MM.1S (cell line): ENCODE measurements at regions not wholly inside any gene's neighbourhood (a gene's known extent, or its start where the extent isn't known, plus 50 kb on each side); places are given as distances from the start of the nearest gene placed in this dataset.

Experiments used
- DNase-seq: peaks from one replicate; pipeline ENCODE4 v3.0.0-alpha.2; 2015
- H2AFZ ChIP-seq: fragments of 300-600 bp; sonication (generic); 2 replicates; pipeline ENCODE4 v1.6.0; 2016; ENCODE audit warnings: antibody characterized with exemption, low read length
- H3F3A ChIP-seq: fragments of 300-600 bp; sonication (generic); 2 replicates; pipeline ENCODE4 v1.6.1; 2016; ENCODE audit warnings: mild to moderate bottlenecking, antibody characterized with exemption, low read length, moderate library complexity, mixed read lengths; ENCODE audit not compliant: insufficient read depth
- H3K27ac ChIP-seq: fragments of 300-600 bp; sonication (generic); 2 replicates; pipeline ENCODE4 v1.5.1; 2016; ENCODE audit warnings: mild to moderate bottlenecking, low read length
- H3K27me3 ChIP-seq: fragments of 300-600 bp; sonication (generic); replicated peaks from 2 replicates; pipeline ENCODE4 v1.6.0; 2016; ENCODE audit warnings: low read length; ENCODE audit not compliant: insufficient read depth
- H3K36me3 ChIP-seq: fragments of 300-600 bp; sonication (generic); replicated peaks from 2 replicates; pipeline ENCODE4 v1.6.1; 2016; ENCODE audit warnings: mild to moderate bottlenecking, low read length, mixed read lengths; ENCODE audit not compliant: insufficient read depth
- H3K4me1 ChIP-seq: fragments of 300-600 bp; sonication (generic); 2 replicates; pipeline ENCODE4 v1.6.1; 2016; ENCODE audit warnings: low read length, mixed read lengths
- H3K4me2 ChIP-seq: fragments of 300-600 bp; sonication (generic); 2 replicates; pipeline ENCODE4 v1.6.0; 2016; ENCODE audit warnings: low read depth, low read length
- H3K4me3 ChIP-seq: fragments of 300-600 bp; sonication (generic); 2 replicates; pipeline ENCODE4 v1.5.1; 2016; ENCODE audit warnings: low read length, mixed read lengths
- H3K79me2 ChIP-seq: fragments of 300-600 bp; sonication (generic); 2 replicates; pipeline ENCODE4 v1.6.1; 2016; ENCODE audit warnings: mixed run types, low read length, mixed read lengths
- H3K9ac ChIP-seq: fragments of 300-600 bp; sonication (generic); 2 replicates; pipeline ENCODE4 v1.6.1; 2016; ENCODE audit warnings: low read length, mixed read lengths
- H3K9me2 ChIP-seq: fragments of 300-600 bp; sonication (generic); replicated peaks from 2 replicates; pipeline ENCODE4 v1.6.1; 2016; ENCODE audit warnings: mild to moderate bottlenecking, low read length, mixed read lengths; ENCODE audit not compliant: insufficient read depth
- H3K9me3 ChIP-seq: fragments of 300-600 bp; sonication (generic); replicated peaks from 2 replicates; pipeline ENCODE4 v1.6.1; 2016; ENCODE audit warnings: mild to moderate bottlenecking, low read length, mixed read lengths; ENCODE audit not compliant: insufficient read depth
- H4K20me1 ChIP-seq: fragments of 300-600 bp; sonication (generic); 2 replicates; pipeline ENCODE4 v1.6.1; 2016; ENCODE audit warnings: mild to moderate bottlenecking, low read length, moderate library complexity, mixed read lengths; ENCODE audit not compliant: insufficient read depth
- EZH2 ChIP-seq: fragments of 300-600 bp; sonication (generic); optimal IDR thresholded peaks from 2 replicates; pipeline ENCODE3; 2017; ENCODE audit warnings: low read depth, mild to moderate bottlenecking, antibody characterized with exemption, low read length, mixed read lengths
- EZH2phosphoT487 ChIP-seq: fragments of 300-600 bp; sonication (generic); IDR thresholded peaks from 2 replicates; pipeline ENCODE4 v1.6.1; 2018; ENCODE audit warnings: antibody characterized with exemption, low read length
- TF ChIP-seq, protein P1 (sequence below): fragments of 300-600 bp; sonication (generic); IDR thresholded peaks from 2 replicates; pipeline ENCODE4 v1.5.1; 2016; ENCODE audit warnings: antibody characterized with exemption, low read length, mixed read lengths

- H3K9me3 ChIP-seq: no peaks in the 10 kb centered on the region; the same call in 1 of the 2 replicates
- DNase-seq: no peak
- no peaks in the 10 kb centered on the region for H3K4me1 ChIP-seq
- no peaks in the 10 kb centered on the region for H3K27me3 ChIP-seq
- H4K20me1 ChIP-seq: no peaks in the 10 kb centered on the region
- H3K4me2 ChIP-seq: no peak overlapping the region
- no peak overlapping the region for H3K27ac ChIP-seq
- no peaks in the 10 kb centered on the region for H3K36me3 ChIP-seq
- H3K9me2 ChIP-seq: no peaks in the 10 kb centered on the region
- H3K79me2 ChIP-seq: no peaks in the 10 kb centered on the region
- H3K9ac ChIP-seq: no peak overlapping the region
- no peak overlapping the region for H3K4me3 ChIP-seq
- no peak for TF ChIP-seq EZH2phosphoT487
- no peak for TF ChIP-seq EZH2
- TF ChIP-seq, protein P1, sequence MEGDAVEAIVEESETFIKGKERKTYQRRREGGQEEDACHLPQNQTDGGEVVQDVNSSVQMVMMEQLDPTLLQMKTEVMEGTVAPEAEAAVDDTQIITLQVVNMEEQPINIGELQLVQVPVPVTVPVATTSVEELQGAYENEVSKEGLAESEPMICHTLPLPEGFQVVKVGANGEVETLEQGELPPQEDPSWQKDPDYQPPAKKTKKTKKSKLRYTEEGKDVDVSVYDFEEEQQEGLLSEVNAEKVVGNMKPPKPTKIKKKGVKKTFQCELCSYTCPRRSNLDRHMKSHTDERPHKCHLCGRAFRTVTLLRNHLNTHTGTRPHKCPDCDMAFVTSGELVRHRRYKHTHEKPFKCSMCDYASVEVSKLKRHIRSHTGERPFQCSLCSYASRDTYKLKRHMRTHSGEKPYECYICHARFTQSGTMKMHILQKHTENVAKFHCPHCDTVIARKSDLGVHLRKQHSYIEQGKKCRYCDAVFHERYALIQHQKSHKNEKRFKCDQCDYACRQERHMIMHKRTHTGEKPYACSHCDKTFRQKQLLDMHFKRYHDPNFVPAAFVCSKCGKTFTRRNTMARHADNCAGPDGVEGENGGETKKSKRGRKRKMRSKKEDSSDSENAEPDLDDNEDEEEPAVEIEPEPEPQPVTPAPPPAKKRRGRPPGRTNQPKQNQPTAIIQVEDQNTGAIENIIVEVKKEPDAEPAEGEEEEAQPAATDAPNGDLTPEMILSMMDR: no peak
- no peaks in the 10 kb centered on the region for H3F3A ChIP-seq
- H2AFZ ChIP-seq: no peak overlapping the region
Measured at GRCh38 chr1:195791796-195792195, 816.4 kb downstream of the KCNT2 start.

GRCh38 chr1:195790514-195791168 is 817.6 kb downstream of the KCNT2 start:
- Histone ChIP-seq H4K20me1 (no peaks in the 10 kb centered on the region), H3K4me3 (no peak overlapping the region), H3K4me2 (no peak overlapping the region), H3K36me3 (no peaks in the 10 kb centered on the region), H2AFZ (no peak overlapping the region), H3K9ac (no peak overlapping the region), H3K79me2 (no peaks in the 10 kb centered on the region), H3F3A (no peaks in the 10 kb centered on the region), H3K9me2 (no peaks in the 10 kb centered on the region), H3K27me3 (no peaks in the 10 kb centered on the region), H3K9me3 (no peaks in the 10 kb centered on the region; the same call in 1 of the 2 replicates), H3K27ac (no peak overlapping the region), H3K4me1 (no peaks in the 10 kb centered on the region)
- DNase-seq: no peak
- no peak for TF ChIP-seq EZH2phosphoT487
- TF ChIP-seq, protein P1: no peak
- no peak for TF ChIP-seq EZH2

DNA sequence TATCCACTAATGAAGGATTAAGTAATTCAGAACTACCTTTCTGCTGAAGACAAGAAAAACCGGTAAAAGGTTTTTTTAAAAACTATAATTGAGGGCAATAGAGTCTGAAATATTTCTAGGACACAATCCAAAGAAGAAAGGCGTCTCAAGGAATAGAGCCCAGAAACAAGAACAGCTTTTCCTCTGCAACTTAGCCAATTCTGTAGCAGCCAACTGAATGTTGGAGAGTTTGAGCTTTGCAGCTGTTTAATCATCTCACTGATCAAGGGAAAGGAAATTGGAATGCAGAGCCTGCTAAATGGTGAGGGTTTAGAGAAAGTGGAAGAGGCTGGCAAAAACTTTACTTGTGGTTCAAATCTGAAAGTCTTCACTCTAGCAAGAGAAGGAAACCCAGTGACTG is 818.9 kb downstream of the KCNT2 start:
- TF ChIP-seq EZH2 (no peak), EZH2phosphoT487 (no peak)
- TF ChIP-seq, protein P1: no peak
- no peak for DNase-seq
- no peaks in the 10 kb centered on the region for H3K4me1 ChIP-seq
- no peaks in the 10 kb centered on the region; the same call in 1 of the 2 replicates for H3K9me3 ChIP-seq
- no peak overlapping the region for H3K27ac ChIP-seq
- H3K4me3 ChIP-seq: no peak overlapping the region
- no peak overlapping the region for H3K4me2 ChIP-seq
- no peak overlapping the region for H2AFZ ChIP-seq
- H3K27me3 ChIP-seq: no peaks in the 10 kb centered on the region
- no peaks in the 10 kb centered on the region for H3F3A ChIP-seq
- no peak overlapping the region for H3K9ac ChIP-seq
- H3K9me2 ChIP-seq: no peaks in the 10 kb centered on the region
- H3K36me3 ChIP-seq: no peaks in the 10 kb centered on the region
- H4K20me1 ChIP-seq: no peaks in the 10 kb centered on the region
- H3K79me2 ChIP-seq: no peaks in the 10 kb centered on the region
